ENCODE measurements at regions not wholly inside any gene's neighbourhood (a gene's known extent, or its start where the extent isn't known, plus 50 kb on each side); places are given as distances from the start of the nearest gene placed in this dataset.
A peak's percentile ranks its signal among the peaks of the same experiment; 100 is the strongest.

DNA sequence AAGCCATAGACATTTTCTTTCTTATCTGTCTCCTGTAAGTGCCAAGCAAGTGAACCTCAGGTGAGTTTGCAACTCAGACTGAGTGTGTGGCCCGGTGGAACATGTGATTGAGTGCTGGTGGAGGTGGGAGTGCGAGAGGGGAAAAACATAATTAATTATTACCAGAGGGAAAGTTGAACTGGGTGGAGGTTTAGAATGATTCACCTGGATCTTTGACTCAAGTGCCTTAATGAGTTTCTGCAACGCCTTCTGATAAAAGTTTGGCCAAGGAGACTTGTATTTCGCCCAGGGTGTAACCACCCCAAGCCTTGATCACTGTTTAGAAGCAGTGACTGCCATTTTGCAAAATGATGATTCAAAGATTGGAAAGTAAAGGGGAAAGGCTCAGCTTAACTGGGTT, 513.9 kb downstream of the GATA3 start:
- no peak for DNase-seq

DNA sequence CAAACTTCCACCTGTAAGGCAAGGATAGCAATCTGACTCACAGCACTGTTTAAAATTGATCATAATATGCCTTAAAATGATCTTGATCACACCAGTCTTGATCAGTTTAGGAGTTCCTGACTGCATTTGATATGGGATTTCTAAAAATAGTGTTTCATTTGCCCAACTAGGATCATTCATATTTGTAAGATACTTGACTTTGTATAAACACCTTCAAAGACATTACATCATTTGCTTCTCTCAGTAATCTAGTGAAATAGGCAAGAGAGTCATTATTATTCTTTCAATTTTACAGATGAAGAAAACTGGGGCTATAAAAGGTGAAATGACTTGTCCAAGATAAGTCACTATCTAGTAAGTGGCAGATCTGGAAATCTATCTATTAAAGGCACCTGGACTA, 521.1 kb downstream of the GATA3 start:
- DNase-seq, result peak in 1 of 5 donors; percentile 3

DNA sequence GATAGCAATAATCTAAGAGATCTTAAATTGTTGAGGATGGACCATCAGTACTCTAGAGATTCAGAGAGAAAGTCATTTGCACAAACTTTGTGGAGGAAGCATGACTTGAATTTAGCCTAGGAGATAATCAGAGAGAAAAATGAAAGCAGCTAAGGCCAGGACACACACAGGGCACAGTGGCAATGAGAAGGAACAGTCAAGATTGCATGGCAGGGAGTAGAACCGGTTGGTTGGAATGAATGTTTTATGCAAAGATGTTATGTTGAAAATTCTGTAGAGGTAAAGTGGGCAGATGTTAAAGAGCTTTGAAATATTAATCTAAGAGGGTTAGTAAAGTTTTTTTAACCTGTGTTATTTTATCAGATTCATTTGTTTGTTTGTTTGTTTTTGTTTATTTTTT, 521.8 kb downstream of the GATA3 start:
- DNase-seq, result no peak

DNA sequence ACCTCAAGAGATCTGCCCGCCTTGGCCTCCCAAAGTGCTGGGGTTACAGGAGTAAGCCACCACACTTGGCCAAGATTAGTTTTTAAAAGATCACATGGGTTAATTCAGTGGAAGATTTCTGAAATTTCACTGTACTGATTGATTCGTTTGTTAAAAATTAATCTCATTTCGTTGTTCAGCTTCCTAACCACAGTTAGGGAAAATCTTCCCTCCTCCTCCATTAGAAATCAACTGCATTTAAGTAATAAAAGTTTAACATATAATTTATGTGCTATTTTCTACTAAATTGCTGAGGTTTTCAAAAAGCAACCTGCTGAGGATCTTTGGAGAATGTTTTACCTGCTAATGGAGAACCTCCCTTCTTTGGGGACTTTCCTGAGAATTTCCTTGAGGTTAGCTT, 522.4 kb downstream of the GATA3 start:
- DNase-seq, result no peak

DNA sequence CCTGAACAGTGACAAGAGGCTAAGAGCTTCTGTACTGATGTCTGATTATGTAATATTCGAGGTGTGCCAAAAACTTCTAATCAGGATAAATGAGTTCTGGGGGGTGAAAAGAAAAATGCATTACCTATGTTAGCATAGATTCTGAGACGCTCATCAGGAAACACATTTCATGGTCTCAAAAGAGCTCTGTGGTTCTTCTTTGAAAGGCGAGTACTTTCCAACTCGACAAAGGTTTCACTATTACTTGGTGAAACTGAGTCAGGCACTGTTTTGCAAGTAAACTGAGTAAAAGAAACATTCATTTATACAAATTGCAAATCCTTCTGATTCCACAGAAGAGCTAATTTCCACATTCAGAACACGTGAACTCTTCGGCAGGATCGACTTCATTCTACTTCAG, 523.2 kb downstream of the GATA3 start:
- DNase-seq, result peak in 1 of 5 donors; percentile 66

DNA sequence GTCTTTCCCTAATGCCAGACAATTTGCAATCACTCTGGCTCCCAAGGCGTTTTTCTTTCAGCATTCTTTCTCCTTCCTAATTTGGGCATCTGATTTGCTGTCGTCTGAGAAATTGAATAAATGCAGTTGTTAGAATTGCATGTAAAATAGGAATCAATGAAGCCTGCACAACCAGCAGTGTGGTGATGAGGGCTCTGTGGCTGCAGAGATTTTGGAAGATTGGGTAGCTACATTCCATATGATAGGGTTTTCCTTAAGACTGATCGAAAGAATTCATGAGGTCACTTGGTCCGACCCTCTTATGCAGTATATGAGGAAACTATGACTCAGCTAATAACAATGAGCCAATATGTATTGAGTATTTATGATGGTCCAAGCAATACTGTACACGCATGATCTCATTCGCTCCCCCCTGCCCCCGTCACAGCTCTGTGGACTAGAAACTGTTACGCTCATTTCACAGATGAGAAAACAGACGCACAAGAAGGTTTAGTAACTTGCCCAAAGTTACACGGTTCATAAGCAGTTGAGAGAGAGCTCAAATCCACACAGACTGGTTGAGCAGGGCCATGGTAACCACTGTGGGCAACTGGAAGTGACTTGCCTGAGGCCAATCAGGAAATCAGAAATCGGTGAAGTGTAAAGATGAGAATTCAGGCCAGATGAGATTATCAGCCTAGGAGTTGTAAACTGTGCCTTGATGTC, 527.2 kb downstream of the GATA3 start:
- DNase-seq, result no peak

DNA sequence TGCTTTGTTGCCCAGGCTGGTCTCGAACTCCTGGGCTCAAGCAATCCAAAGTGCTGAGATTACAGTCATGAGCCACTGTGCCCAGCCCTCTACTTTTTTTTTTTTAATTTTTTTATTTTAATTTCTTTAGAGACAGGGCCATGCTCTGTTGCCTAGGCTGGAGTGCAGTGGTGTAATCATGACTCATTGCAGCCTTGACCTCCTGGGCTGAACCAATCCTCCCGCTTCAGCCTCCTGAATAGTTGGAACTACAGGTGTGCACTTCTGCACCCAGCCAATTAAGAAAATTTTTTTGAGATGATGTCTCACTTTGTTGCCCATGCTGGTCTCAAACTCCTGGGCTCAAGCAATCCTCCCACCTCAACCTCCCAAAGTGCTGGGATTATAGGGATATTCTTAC, 528.6 kb downstream of the GATA3 start:
- no peak for DNase-seq

DNA sequence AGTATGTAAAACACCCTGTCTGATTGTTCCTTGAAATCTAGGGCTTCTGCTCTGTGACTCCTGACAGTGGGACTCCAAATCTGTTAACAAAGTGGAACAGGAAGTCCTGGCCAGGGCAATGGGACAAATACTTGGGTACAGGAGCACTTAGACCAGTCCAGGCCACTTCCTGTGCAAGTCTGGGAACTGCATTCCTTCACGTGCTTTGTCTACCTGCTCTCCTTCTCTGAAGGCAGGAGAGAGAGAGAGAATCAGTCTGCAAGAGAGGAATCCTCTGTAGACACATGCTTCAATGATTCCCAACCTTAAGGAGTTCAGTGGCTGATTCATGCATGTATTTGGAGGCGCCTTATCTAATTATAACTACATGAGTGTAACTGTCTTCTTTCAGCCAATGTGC, 530.2 kb downstream of the GATA3 start:
- DNase-seq, result no peak

DNA sequence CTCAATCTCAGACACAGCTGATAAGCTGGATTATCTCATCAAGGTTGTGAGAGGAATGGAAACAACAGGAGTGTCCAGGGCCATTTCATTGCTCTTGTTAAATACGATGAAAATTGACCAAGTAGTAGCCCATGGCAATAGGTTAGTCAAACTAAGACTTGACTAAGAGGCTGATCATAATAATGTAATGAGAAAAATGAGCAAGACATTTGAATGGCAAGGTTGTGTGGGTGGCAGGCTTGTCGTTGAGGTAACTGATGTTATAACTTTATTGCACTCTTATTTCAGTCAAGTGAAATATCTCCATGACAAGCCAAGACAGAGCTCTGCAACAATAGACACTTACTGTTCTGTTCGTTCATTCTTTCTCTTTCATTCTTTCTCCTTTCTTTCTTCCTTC, 532.0 kb downstream of the GATA3 start:
- no peak for DNase-seq

DNA sequence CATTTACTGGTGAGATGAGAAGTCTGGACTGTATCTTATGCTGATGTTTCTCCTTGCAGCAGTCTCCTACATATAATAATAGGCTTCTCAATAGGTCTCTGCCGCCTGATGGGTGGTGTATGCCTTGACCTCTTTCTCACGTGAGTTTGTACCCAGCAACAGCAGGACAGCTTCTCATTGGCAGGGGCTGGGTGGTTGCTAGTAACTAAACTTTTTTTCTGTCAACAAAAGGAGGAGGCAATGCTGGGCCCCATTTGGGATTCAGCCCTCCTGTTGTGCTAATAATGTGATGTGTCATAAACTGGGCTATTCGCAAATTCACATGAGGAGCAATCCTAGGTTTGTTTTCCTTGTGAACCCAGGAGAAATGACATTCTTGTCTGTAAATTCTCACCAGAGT, 533.6 kb downstream of the GATA3 start:
- DNase-seq, result no peak

DNA sequence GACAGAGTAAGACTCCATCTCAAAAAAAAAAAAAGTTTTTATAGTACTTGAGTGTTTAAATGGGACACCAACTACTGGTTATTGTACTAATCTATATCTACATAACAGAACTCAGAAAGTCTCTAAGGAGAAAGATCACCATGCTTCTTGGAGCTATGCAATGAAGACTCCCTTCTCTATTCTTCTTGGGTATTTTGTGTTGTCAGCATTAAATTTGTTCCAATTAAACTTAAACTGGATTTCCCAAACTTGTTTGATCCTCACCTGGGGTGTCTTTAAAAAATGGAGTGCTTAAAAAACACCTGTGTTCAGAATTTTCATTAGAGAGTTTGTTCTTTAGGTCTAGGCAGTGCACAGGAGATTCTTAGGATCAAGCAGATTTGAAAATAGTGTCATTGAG, 536.0 kb downstream of the GATA3 start:
- no peak for DNase-seq

DNA sequence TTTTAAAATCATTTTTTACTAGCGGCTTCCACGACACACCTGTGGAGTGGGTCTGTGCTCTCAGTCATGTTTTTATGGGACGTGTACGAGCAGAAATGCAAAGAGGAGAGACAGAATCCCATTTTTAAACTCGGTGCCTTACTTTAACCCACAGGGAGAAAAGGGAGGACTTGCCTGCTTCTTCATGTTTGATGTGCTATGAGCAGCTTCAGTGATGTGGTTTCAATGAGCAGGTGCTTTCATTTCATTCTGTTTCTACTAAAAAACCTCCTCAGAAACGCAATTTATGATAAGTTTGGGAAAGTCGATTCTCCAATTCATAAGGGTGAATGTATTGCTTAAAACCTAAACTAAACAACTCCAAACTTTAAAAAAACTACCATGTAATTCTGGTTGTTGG, 537.2 kb downstream of the GATA3 start:
- no peak for DNase-seq

DNA sequence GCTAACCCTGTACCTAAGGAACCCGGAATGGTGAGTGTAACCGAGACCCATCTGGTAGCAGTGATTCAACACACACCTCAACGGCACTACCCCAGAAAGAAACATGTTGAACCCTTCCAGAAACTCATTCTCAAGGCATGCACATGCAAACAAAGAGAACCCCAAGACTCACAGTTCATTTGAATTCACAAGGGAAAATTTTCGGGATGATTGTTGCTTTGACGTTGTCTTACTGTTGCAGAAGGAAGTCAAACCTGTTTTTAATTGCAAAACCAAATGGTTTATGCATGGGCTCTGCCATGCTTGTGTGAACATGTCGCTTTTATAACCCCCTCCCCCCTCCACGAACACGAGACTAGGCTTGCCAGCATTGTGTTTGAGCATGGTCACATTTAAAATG, 539.7 kb downstream of the GATA3 start:
- DNase-seq, result no peak

DNA sequence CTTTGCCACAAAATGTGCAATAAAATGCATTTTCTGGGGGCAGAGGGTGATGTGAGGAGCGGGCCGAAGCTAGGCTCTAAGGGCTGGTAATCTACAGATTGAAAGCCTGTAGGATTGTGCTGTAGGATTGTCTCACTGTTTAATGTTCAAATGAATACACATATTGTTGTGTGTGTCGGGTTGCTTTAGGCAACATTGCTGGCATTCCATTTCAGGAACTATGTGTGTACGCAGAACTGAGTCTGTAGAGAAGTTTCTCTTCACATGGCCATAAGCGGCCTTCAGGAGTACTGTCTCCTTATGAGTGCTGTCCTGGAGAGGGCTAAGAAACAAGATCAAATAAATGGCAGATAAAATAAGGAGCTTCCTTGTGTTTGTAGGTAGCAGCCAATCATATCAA, 540.2 kb downstream of the GATA3 start:
- no peak for DNase-seq

DNA sequence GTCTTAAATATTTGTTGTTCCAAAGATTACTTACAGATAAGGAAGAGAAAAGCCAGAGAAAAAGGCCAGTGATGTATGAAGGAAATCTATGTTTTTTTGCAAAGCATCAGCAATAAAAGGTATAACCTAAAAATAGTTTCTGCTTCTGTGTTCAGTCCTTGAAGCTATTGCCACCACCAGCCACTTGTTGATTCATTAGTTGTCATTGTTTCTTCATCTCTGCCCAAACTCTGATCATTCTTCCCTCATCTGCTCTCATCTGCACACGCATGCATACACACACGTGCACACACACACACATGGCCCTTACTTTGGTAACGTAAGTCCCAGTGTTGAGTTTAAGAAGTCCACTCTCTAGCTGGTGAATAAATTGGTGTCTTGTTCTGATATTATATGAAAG, 540.7 kb downstream of the GATA3 start:
- no peak for DNase-seq

DNA sequence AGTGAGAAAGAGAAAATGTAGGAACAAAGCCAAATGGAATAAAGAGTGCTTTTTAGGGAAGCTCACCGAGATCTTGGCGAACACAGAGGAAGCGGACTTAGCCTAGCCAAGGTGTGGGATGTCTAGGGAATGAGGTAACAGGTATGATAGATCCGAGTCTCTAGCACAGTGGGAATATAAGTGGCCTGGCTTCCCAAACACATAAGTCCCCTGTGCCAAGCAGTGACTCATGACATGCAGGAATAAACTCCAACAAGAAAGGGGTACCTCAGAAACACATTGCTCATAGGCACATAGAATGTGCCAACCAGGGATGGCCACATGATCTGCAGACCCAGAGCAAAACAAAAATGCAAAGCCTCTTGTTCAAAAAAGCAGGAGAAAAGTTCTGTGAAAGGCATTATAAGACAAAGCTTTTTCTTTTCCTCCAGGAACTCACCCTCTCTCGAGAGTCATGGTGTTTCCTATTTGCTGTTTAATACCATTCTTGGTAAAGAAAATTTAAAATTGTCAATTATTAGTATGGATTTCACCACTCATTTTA, 542.5 kb downstream of the GATA3 start:
- no peak for DNase-seq

DNA sequence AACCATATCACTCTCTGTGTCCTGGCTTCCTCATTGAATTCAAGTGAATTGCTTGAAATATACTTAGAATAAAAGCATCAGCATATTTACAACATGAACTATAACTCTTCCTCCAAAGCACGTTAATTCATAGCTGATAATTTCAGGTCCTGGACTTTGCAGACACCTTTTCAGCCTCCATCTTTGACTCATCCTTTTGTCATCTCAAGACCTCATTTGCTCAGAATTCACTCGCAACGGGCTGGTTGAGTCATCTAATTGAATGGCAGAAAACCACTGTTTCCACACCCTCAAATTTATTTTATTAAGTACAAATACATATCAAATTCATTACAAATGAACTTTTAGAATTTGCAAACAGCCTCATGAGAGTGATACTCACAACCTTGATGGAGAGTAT, 545.7 kb downstream of the GATA3 start:
- DNase-seq, result peak in 1 of 5 donors; percentile 10

DNA sequence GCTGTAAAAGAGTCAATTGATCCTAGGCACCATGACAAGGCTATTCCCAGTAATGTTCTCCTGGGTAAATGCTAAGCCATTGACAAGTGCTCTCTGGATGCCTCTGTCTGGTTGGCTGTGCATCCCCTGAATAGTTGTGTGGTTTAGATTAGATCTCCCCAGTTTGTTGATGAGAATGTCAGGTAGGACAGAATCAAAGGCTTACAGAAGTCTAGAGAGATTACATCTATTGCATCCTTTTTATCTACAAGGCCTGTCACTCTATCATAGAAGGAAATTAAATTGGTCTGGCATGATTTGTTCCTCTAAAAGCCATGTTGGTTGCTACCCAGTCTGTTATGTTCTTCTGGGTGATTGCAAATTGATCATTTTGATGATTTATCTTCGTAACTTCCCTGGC, 548.3 kb downstream of the GATA3 start:
- no peak for DNase-seq

DNA sequence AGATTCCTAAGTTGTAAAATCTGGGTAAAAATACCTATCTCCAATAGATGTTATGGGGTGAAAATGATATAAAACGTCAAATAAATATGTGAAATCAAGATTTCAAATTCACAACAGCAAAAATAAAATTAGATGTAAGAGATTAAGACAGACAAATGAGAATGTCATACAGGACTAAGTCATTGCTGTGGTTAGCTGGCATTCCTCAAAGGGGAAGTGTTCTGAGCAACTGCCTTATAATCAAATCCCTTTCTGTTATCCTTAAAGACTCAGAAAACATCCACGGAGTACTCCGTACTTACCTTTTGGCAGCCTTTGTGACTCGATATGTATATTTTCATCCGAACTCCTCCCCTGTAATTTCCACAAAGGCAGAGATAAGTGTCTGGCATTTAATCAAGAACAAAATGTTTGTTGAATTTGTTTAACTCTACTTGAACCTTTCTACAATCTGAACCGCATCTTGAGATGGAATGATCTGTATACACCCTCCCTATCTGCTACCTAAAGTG, 559.6 kb downstream of the GATA3 start:
- no peak for DNase-seq

DNA sequence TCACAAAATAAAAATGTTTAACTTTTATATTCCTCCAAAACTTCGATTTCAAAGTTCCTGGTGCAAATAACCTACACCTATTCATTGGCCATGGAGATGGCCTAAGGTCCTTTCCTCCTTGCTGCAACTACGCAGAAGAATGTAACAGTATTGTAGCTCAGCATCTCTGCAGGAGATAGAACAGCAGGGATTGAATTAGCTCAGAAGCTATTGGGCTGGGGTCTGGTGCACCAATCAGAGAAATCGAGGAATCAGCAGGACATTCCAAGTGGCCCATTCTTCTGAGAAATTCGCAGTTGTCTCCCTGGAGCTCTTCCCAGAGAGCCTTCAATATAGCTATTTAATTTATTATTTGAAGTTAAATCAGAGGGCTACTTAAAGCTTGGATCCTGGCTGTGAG, 560.6 kb downstream of the GATA3 start:
- no peak for DNase-seq

DNA sequence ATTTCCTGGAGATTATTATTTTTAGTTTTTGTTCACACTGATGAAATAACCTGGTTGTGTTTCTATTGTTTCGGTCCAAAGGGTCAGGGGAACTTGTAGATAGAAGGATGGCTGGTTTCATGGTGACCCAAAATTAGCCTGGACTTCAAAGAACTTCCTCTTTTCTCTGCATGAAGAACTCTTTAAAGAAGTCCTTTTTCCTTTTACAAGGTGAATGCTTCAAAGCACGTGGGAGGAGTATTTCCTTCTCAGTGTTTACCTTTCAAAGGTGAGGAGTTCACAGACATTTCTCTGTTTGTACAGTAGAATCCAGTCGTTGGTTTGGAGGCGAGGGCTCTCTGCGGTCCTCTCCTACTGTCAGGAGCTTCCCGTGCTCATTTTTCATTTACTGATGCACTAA, 561.7 kb downstream of the GATA3 start:
- DNase-seq, result no peak

DNA sequence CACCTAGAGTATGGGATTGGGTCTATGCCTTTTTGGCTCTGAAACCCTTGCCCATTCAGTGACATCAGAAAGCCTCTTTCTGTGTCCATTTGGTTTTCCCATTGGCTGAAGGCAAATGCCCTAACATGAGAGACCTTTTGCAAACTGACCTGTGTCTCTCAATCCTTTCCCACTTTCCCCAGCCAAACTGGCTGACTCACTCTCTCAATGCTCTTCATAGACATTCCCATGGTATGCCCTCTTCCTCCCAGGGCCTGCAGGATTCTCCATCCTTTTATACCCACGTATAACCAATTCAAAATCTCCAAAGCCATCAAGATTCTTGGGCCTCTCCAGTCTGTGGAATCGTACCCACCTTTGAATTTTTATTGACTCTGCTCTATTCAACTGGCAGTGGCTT, 563.3 kb downstream of the GATA3 start:
- no peak for DNase-seq

DNA sequence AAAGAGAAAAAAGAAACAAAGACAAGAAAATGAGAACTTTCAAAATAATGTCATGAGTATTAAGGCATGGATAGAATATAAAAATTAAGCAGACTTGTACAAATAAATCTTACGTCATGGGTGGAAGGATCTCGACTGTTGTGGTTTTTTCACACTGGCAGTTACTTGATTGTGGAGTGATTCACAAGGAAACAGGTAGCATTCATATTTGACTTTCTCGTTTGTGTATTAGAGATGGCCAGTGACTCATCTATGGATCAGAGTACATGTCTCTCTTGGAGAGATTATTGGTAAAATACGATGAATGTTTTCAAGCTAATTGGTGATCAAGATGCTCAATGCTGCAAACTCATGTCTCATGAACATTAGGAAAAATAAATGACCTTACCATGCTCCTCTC, 564.3 kb downstream of the GATA3 start:
- peak in 1 of 5 donors; percentile 10 for DNase-seq

DNA sequence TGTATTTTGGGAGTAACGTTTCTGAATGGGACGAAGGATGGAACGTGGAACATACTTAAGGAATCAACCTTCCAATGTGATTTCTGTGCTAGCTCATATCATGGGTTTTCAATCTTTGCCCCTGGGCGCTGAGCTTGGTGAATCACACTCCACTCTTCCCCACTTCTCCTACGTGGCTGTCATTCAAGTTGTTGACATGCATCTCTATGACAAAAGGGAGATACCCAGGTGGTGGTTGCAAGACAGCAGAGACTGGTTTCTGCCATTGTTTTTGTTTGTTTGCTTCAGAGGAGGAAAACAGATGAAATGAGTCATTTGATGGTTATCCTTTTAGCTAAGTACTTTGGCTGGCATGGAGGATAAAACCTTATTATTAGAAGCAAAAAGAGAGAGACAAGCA, 573.9 kb downstream of the GATA3 start:
- DNase-seq, result no peak

DNA sequence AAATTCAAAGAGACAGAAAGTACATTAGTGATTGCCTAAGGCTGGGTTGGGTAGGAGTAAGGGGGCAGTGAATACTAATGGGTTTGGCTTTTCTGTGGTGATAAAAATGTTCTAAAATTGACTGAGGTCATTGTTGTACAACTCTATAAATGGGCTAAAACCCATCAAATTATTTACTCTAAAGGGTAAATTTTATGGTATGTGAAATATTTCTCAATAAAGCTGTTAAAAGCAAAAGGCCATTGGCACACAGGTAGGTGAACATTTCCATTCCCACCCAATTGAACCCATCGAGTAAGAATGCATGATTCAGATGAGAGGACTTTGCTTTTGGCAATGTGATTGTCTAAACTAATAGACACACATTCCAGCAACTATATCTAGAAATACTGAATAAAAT, 579.4 kb downstream of the GATA3 start:
- no peak for DNase-seq

Data from T-helper 1 cell (primary cell).